Caki2 (cell line): ENCODE measurements at regions not wholly inside any gene's neighbourhood (a gene's known extent, or its start where the extent isn't known, plus 50 kb on each side); places are given as distances from the start of the nearest gene placed in this dataset.

Experiments used
- DNase-seq: peaks from one replicate; pipeline ENCODE4 v3.0.0-alpha.2; 2015; ENCODE audit warnings: low read depth
- in situ Hi-C: cut with HindIII; loops from 2 replicates; pipeline ENCODE4 v1.10.0; 2016; ENCODE audit warnings: low sequenced_read_pairs, low pct_unique_long_range_greater_than_20kb, mixed read lengths

- no peak for DNase-seq
- in situ Hi-C loops = no loop called here
Measured at GRCh38 chr12:114888928-114889584, 205.1 kb upstream of the TBX3 start.

GRCh38 chr12:114888448-114888847, 204.5 kb upstream of the TBX3 start:
- no peak for DNase-seq
- in situ Hi-C loops = no loop called here

- in situ Hi-C loops = no loop called here
Measured at GRCh38 chr12:114885501-114885900, 201.5 kb upstream of the TBX3 start.

GRCh38 chr12:114884575-114884974, 200.6 kb upstream of the TBX3 start:
- no peak for DNase-seq
- in situ Hi-C loops = no loop called here

More at GRCh38 chr12:114885501-114885900, 201.5 kb upstream of the TBX3 start:
- no peak for DNase-seq

GRCh38 chr12:114882083-114882482, 198.1 kb upstream of the TBX3 start:
- no peak for DNase-seq

GRCh38 chr12:114879354-114879753, 195.4 kb upstream of the TBX3 start:
- DNase-seq = no peak
- in situ Hi-C loops = no loop called here

More at GRCh38 chr12:114882083-114882482, 198.1 kb upstream of the TBX3 start:
- in situ Hi-C loops = no loop called here

- in situ Hi-C loops = no loop called here
- no peak for DNase-seq
Measured at GRCh38 chr12:114878781-114879180, 194.8 kb upstream of the TBX3 start.

- DNase-seq = no peak
- in situ Hi-C loops = no loop called here
Measured at GRCh38 chr12:114876968-114877680, 193.1 kb upstream of the TBX3 start.

GRCh38 chr12:114875313-114875712, 191.3 kb upstream of the TBX3 start:
- in situ Hi-C loops = no loop called here
- DNase-seq = no peak

GRCh38 chr12:114873656-114874055, 189.7 kb upstream of the TBX3 start:
- in situ Hi-C loops = no loop called here
- DNase-seq = no peak

- DNase-seq = no peak
Measured at GRCh38 chr12:114868995-114869834, 185.2 kb upstream of the TBX3 start.

GRCh38 chr12:114866331-114866730, 182.4 kb upstream of the TBX3 start:
- no peak for DNase-seq

More at GRCh38 chr12:114868995-114869834, 185.2 kb upstream of the TBX3 start:
- in situ Hi-C loops = no loop called here

GRCh38 chr12:114864837-114865551, 181.0 kb upstream of the TBX3 start:
- no peak for DNase-seq
- in situ Hi-C loops = no loop called here

More at GRCh38 chr12:114866331-114866730, 182.4 kb upstream of the TBX3 start:
- in situ Hi-C loops = no loop called here

- DNase-seq = no peak
- in situ Hi-C loops = no loop called here
Measured at GRCh38 chr12:114863911-114864310, 179.9 kb upstream of the TBX3 start.

GRCh38 chr12:114860969-114861368, 177.0 kb upstream of the TBX3 start:
- in situ Hi-C loops = no loop called here

GRCh38 chr12:114858388-114859146, 174.6 kb upstream of the TBX3 start:
- DNase-seq = no peak
- in situ Hi-C loops = no loop called here

More at GRCh38 chr12:114860969-114861368, 177.0 kb upstream of the TBX3 start:
- no peak for DNase-seq

- no peak for DNase-seq
- in situ Hi-C loops = no loop called here
Measured at GRCh38 chr12:114855678-114856077, 171.7 kb upstream of the TBX3 start.
